HG02571 (cell line): ENCODE measurements at regions not wholly inside any gene's neighbourhood (a gene's known extent, or its start where the extent isn't known, plus 50 kb on each side); places are given as distances from the start of the nearest gene placed in this dataset.
"Not testable (repeated sequence)": the region's sequence is repeated elsewhere in the genome, so short reads cannot be mapped to it uniquely, and the experiment has no call there.

Experiments
- ATAC-seq: cut with Tn5 transposase; IDR thresholded peaks from one replicate; pipeline ENCODE4 v1.9.1; 2021; ENCODE audit warnings: mild to moderate bottlenecking, moderate library complexity; ENCODE audit not compliant: unreplicated experiment

DNA sequence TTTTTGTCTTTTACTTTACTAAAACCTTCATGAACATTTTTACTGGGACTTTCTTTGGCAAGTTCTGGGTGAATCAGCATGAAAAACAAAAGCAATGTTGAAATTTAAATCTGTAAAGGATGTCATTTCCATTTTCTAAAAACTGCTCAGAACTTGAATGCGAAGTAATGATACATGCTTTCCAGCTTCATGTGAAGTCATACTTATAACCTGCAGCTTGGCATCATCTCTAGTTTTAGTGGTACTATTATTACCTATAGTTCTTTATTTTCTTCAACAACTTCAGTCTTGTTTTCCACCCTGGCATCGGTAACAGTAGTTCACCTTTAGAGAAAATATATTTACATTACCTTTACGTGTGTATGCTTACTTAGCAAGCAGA is 421.4 kb upstream of the DIPK2B start:
- ATAC-seq, result no peak

DNA sequence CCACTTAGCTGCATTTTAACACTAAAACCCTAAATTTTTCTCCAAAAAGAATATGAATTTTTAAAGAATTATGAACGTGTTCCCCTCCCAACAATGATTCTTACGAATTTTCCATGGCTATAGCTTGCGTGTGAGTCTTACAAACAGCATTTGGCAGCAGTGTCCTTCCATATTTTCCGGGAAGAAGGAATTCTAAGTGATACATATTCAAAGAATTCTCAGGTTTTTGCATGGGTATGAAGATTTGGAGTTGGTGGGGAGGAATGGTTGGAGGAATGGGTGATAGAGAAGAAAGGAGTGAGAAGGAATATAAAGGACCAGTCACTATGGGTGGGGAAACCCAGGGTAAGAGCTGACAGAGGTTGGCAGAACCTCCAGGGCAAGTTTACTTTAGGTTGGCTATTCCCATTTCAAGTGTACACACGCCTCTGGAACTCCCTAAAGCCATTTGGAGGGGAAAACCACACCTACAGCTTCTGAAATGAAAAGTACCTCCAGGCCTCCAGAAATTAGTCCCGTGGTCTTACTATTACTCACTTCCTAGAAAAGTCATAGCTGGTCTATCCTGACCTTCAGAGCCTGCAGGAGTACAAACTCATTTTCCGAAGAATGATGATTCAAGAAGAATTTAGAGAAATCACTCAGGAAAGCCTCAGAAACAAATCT is 420.8 kb upstream of the DIPK2B start:
- no peak for ATAC-seq

GRCh38 chrX:45619290-45619689 is 418.6 kb upstream of the DIPK2B start:
- no peak for ATAC-seq

DNA sequence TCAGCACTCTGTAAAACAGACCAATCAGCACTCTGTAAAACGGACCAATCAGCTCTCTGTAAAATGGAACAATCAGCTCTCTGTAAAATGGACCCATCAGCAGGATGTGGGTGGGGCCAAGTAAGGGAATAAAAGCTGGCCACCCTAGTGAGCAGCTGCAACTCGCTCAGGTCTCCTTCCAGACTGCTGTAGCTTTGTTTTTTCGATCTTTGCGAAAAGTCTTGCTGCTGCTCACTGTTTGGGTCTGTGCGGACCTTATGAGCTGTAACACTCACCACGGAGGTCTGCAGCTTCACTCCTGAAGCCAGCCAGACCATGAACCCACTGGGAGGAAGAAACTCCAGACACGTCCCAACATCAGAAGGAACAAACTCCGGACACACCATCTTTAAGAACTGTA is 414.9 kb upstream of the DIPK2B start:
- not testable (repeated sequence) for ATAC-seq

DNA sequence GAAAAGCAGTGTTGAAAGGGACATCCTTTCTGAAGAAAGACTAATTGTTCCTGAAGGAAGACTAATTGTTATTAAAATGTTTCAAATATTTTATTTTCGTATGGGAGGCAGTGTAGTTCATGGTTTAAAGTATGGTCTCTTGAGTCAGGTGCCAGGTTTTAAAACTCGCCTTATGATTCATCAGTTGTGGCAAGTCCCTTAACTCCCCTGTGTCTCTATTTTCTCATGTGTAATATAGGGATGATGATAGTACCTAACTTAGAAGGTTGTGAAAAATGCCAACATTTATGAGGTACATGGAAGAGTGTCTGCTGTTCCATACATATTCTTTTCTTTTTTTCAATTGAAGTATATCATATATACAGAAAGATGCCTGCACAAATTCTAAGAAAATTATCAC is 414.2 kb upstream of the DIPK2B start:
- no peak for ATAC-seq

DNA sequence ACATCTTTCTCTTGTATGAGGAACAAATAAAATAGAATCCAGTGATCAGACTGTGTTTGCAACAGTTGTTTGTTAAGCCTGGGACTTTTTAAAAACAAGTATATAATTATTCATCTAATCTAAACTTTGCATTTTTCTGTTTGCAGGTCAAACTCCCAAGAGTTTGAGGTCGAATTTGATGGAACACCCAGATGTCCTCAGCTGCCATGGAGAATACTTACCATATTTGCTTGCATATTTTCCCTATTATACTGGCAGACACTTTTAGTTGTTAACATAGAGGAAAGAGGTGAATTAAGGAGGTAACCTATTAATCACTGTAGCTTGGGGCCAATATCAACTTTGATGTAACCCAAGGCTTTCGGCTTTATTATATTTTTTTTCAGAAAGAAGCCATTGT is 401.5 kb upstream of the DIPK2B start:
- ATAC-seq, result no peak

DNA sequence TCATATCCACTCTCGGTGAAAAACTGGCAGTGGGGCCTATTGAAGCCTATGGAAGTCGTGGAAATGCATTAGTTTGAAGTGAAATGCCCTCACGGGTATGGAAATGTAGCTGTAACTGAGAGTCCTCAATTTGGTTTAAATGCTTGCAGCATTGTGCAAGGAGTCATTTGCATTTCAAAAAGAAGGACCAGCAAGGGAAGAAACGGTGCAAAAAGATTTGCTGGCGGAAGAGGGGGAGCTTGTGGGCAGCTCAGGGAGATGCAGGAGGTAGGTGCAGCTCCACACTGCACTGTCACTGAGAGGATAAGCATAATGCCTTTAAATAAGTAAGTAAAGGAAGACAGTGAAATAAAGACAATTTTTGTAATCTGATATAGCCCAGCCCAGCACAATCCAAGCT is 400.4 kb upstream of the DIPK2B start:
- no peak for ATAC-seq

DNA sequence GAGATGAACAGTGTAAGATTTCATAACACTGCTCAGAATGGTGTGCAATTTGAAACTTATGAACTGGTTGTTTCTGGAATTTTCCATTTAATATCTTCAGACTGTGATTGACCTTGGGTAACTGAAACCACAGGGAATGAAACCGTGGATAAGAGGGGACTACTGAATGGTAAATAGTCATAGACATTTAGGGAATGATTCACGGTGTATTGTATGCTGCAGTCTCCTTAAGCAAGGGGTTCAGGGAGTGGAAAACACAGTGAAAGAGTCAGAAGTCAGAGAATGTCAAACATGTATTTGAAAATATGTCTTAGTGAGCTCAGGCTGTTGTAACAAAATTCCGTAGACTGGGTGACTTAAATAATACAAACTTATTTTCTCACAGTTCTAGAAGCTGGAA is 398.2 kb upstream of the DIPK2B start:
- ATAC-seq, result no peak

DNA sequence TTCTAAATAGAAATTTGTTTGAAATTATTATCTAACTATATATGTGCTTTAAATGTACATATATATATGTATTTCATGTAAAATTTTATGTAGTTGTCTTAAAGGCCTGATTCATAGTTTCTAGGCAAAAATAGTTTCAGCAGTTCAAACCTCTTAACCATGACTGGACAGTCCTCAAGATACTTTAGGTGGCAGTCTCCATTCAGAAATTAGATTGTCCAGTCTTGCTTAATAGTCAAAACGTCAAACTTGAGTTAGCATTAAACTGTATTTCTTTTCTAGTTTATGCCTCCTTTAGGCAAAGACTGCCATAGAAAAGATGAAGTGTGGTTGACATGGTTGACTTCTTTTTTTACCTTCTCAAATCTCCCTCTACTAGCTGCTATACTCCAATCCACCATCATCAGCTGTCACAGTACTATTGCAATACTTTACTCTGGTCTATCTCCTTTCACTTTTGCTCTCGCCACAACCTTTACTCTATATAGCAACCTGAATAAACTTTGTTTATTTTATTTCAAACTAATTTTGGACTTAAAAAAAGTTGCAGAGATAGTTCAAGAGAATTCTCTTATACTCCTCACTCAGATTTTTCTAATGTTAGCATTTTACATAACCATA is 395.6 kb upstream of the DIPK2B start:
- ATAC-seq, result no peak

- ATAC-seq, result no peak
Measured at GRCh38 chrX:45592101-45592500, 391.4 kb upstream of the DIPK2B start.

GRCh38 chrX:45591650-45592049 is 391.0 kb upstream of the DIPK2B start:
- ATAC-seq, result no peak

DNA sequence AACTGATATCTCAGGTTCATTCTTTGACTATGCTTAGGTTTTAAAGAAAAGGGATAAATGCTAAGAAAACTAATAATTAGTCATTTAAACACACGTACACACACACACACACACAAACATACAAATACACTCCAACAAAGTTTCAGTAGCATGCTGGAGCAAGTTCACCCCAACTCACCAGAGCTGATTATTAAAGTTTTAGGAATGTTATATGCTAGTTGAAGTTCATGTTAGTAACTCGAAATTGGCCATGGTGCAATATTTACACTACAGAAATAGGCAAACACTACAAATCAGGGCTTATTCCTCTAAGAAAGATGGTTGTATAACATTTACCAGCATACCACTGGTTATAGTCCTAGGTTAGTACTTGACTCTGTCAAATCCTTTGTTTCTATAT is 384.0 kb upstream of the DIPK2B start:
- ATAC-seq, result no peak

DNA sequence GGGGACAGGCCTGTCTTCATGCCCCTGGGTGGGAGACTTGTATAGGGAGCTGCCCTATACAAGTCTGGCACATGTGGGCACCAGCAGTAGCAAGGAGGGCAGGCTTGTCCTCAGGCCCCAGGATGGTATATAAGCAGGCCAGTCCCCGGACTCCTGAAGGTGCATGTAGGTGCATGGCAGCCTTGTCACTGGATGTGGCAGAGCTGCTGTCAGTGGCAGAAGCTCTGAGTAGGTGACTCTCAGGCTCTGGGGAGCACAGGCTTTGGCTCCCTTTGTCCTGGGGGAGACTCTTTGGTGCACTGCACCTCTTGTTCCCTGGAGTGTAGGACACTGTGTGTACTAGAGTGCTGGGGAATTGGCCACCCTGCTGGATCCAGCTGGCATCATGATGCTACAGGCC is 376.7 kb upstream of the DIPK2B start:
- ATAC-seq, result no peak

DNA sequence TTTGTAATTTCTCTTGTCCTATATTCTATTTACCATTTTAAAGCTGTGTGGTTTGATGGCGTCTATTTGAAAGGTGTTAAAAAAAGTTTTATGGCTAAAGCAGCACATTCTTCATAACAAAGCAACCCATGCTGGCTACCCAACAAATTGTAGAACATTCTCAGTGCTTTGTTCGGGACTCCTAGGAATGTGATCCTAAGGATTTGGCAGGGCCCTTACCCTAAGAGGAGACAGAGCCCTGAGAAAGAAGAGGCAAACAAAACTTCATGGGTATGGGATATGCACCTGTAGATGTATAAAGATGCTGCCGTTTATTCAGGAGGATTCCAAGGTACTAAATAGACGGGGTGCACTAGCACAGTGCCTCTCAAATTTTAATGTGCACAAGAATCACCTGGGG is 370.8 kb upstream of the DIPK2B start:
- no peak for ATAC-seq

- ATAC-seq, result no peak
Measured at GRCh38 chrX:45566456-45566855, 365.8 kb upstream of the DIPK2B start.

GRCh38 chrX:45557387-45557786 is 356.7 kb upstream of the DIPK2B start:
- ATAC-seq, result no peak

GRCh38 chrX:45554736-45555135 is 354.1 kb upstream of the DIPK2B start:
- no peak for ATAC-seq

DNA sequence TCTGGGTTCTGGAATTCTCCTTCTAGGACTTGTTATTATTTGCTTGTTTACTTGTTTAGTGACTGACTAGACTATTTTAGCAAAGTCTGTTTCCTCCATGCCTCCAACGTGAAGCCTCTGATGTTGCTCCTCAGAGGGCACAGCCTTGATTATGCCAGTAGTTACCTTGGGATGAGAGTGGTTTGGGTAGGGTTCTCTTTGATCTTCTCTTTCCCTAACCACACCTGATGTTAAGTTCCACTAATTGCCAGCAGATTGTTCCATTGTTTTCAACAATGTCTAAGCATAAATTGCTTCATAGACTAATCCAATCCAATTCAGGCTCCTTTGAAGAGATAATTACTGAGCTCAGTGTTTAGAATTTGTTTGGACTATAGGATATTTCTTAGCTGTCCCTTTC is 352.7 kb upstream of the DIPK2B start:
- no peak for ATAC-seq

DNA sequence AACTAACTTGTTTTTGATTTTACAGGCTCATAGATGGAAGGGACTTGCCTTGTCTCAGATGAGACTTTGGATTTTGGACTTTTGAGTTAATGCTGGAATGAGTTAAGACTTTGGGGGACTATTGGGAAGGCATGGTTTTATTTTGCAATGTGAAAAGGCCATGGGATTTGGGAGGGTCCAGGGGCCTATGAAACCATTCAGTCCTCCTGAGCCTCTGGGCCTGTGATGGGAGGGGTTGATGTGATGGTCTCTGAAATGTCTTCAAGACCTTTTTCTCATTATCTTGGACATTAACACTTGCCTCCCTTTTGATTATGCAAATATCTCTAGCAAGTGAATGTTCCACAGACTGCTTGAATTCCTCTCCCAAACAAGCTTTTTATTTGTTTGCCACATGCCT is 346.0 kb upstream of the DIPK2B start:
- not testable (repeated sequence) for ATAC-seq

DNA sequence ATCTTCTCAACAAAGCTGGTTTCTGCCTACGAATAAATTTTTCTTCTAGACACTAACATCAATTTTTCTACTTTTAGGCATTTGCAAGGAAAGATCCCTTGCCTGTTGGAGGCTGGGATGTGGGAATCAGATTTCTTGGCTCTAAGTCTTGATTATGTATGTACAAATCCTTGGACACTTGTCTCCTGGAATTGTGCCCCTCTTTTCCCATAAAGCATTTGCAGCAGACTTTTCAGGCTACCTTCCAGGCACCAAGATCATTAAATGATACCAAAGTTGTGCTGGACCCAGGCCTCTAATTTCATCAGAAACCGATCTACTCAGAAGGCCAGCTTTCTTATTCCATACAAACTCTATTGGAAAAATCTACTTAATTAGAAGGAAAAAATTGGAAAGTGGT is 339.5 kb upstream of the DIPK2B start:
- no peak for ATAC-seq

- no peak for ATAC-seq
Measured at GRCh38 chrX:45537936-45538335, 337.3 kb upstream of the DIPK2B start.

- no peak for ATAC-seq
Measured at GRCh38 chrX:45527834-45528233, 327.2 kb upstream of the DIPK2B start.

- ATAC-seq, result no peak
Measured at GRCh38 chrX:45524805-45525204, 324.1 kb upstream of the DIPK2B start.
